GM21390 (cell line): ENCODE measurements at regions not wholly inside any gene's neighbourhood (a gene's known extent, or its start where the extent isn't known, plus 50 kb on each side); places are given as distances from the start of the nearest gene placed in this dataset.
"Not testable (repeated sequence)": the region's sequence is repeated elsewhere in the genome, so short reads cannot be mapped to it uniquely, and the experiment has no call there.

Experiments used
- ATAC-seq: cut with Tn5 transposase; IDR thresholded peaks from one replicate; pipeline ENCODE4 v1.9.1; 2021; ENCODE audit not compliant: unreplicated experiment

- no peak for ATAC-seq
Observed at GRCh38 chr17:71057448-71057847, 888.1 kb downstream of the KCNJ2 start.

- ATAC-seq, result no peak
Observed at GRCh38 chr17:71057938-71058337, 888.6 kb downstream of the KCNJ2 start.

GRCh38 chr17:71063127-71063526 lies 893.8 kb downstream of the KCNJ2 start:
- ATAC-seq, result no peak

- ATAC-seq, result no peak
Observed at GRCh38 chr17:71063559-71063958, 894.2 kb downstream of the KCNJ2 start.

GRCh38 chr17:71067669-71068407 lies 898.5 kb downstream of the KCNJ2 start:
- ATAC-seq, result no peak

GRCh38 chr17:71068408-71068750 lies 899.0 kb downstream of the KCNJ2 start:
- ATAC-seq, result no peak

- ATAC-seq, result no peak
Observed at GRCh38 chr17:71071041-71071440, 901.7 kb downstream of the KCNJ2 start.

GRCh38 chr17:71071837-71072236 lies 902.5 kb downstream of the KCNJ2 start:
- no peak for ATAC-seq

- no peak for ATAC-seq
Observed at GRCh38 chr17:71080937-71081336, 911.6 kb downstream of the KCNJ2 start.

GRCh38 chr17:71081666-71082065 lies 912.3 kb downstream of the KCNJ2 start:
- no peak for ATAC-seq

GRCh38 chr17:71084219-71084618 lies 914.9 kb downstream of the KCNJ2 start:
- ATAC-seq, result no peak

- no peak for ATAC-seq
Observed at GRCh38 chr17:71084838-71085237, 915.5 kb downstream of the KCNJ2 start.

- ATAC-seq, result no peak
Observed at GRCh38 chr17:71085238-71086033, 916.1 kb downstream of the KCNJ2 start.

- ATAC-seq, result no peak
Observed at GRCh38 chr17:71089431-71089830, 920.1 kb downstream of the KCNJ2 start.

- ATAC-seq, result no peak
Observed at GRCh38 chr17:71098071-71098470, 928.7 kb downstream of the KCNJ2 start.

GRCh38 chr17:71099003-71099714 lies 929.8 kb downstream of the KCNJ2 start:
- no peak for ATAC-seq

- no peak for ATAC-seq
Observed at GRCh38 chr17:71102777-71103176, 933.4 kb downstream of the KCNJ2 start.

- no peak for ATAC-seq
Observed at GRCh38 chr17:71104225-71104624, 934.9 kb downstream of the KCNJ2 start.

GRCh38 chr17:71106056-71106455 lies 936.7 kb downstream of the KCNJ2 start:
- ATAC-seq, result not testable (repeated sequence)

- ATAC-seq, result no peak
Observed at GRCh38 chr17:71107136-71107535, 937.8 kb downstream of the KCNJ2 start.

- no peak for ATAC-seq
Observed at GRCh38 chr17:71109697-71110096, 940.4 kb downstream of the KCNJ2 start.

- no peak for ATAC-seq
Observed at GRCh38 chr17:71110326-71110725, 941.0 kb downstream of the KCNJ2 start.
